ENCODE measurements at regions not wholly inside any gene's neighbourhood (a gene's known extent, or its start where the extent isn't known, plus 50 kb on each side); places are given as distances from the start of the nearest gene placed in this dataset.
"Not testable (repeated sequence)": the region's sequence is repeated elsewhere in the genome, so short reads cannot be mapped to it uniquely, and the experiment has no call there.

DNA sequence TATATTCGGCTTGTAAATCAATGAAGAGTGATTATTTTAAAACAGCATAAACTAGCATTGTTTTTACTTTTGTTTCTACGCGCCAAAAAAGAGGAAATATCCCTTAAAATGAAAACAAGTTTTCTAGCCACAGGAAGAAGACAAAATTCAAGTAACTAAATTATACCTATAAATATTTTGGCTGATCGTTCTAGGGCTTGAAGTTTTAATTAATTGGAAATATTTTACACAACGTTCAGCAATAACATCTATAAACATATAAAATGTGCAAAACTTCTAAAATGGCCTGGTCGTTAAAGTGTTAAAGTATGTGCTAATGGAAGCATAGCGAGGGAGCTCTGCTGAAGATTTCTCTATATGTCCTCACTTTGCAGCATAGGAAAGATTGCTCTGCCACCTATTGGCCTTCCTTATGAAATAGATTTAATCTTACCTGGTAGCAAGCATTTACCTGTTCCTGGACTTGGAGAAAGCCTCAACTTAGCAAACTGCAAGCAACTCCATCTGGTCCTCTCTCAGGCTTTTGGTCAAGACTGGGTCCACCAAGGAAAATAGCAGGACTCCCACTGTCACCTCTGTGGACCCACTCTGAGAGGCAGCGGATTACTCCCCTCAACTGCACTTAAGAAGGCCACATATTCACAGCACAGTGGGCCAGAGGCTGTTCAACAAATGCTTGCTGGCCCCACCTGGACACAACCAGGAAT is 351.3 kb upstream of the RUNX1 start:
- DNase-seq (ENCODE audit: missing footprints), result no peak
- peak; percentile 65 for ATAC-seq
- intact Hi-C loops (cut with DNase I), result loop anchor here (1.0 to 5.0 kb wide), 2 partner anchors 349 to 653 kb away; no protein-coding TSS in a partner anchor

DNA sequence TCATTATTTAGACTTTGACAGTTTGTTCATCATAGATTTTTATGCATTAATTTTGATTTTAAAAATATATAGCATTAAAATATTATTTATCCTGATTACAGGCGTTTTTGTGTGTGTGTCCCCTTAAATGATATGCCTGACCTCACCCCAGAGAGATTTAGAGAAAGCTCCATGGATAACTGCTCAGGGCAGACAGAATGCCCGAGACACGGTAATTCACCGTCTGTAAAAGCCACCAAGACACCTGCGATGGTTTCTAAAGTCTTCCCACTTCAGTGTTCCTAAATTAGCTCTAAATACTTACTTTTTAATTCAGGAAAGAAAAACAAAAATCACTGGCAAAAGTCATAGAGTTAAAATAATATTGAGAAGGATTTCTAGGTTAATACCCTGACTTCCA is 350.6 kb upstream of the RUNX1 start:
- DNase-seq (ENCODE audit: missing footprints) (no peak), ATAC-seq (no peak)
- intact Hi-C loops (cut with DNase I), result loop anchor here (1.0 to 10.0 kb wide), 3 partner anchors 348 to 652 kb away; no protein-coding TSS in a partner anchor

DNA sequence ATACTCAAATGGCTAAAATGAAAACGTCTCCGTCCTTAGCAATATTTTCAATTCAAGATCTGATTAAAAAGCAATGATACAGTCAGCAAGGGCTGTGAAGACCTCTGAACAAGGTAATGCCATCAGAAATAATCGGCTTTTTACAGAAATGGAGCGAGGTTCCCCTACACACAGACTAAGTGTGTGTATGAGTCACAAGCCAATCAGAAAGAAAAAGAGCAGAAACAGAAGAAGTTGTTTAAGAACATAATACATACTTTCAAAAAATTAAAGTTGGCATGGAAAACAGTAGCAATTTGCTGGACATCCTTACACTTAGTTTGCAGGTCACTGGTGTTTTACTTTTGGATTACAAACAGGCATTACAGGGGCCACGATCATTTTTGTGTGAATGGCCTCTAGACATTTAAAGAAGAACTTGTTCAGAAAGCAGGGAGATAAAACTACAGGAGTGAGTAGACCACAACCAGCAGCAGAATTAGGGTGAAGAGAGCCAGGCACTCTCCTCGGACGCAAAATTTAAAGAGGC is 350.0 kb upstream of the RUNX1 start:
- ATAC-seq (no peak), DNase-seq (ENCODE audit: missing footprints) (no peak)
- intact Hi-C loops (cut with DNase I), result loop anchor here (10.0 kb wide), 1 partner anchor 514 kb away; no protein-coding TSS in a partner anchor

GRCh38 chr21:35398346-35398982 is 349.4 kb upstream of the RUNX1 start:
- intact Hi-C loops (cut with DNase I), result loop anchor here (10.0 kb wide), 1 partner anchor 514 kb away; no protein-coding TSS in a partner anchor
- no peak for DNase-seq (ENCODE audit: missing footprints)
- no peak for ATAC-seq

- intact Hi-C loops (cut with DNase I), result loop anchor here (10.0 kb wide), 1 partner anchor 513 kb away; no protein-coding TSS in a partner anchor
- DNase-seq (ENCODE audit: missing footprints) (no peak), ATAC-seq (no peak)
Observed at GRCh38 chr21:35397781-35398180, 348.7 kb upstream of the RUNX1 start.

DNA sequence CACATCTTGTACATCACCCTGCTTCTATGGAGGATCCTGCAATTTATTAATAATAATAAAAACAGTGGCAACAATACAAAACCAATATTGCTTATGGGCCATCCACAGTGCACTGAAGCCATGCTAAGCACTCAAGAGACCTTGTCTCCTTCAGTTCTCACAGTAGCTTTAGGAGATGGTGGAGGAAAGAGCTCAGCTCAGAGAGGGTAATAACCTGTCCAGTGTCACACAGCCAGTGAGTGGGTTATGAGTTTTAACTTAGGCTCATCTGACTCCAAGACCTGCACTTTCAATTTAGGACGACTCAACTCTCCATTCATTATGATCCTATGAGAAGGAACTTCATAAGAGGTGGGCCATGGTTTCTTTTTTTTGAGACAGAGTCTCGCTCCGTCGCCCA is 347.6 kb upstream of the RUNX1 start:
- intact Hi-C loops (cut with DNase I), result loop anchor here (10.0 kb wide), 1 partner anchor 512 kb away; no protein-coding TSS in a partner anchor
- DNase-seq (ENCODE audit: missing footprints), result no peak
- ATAC-seq, result no peak

DNA sequence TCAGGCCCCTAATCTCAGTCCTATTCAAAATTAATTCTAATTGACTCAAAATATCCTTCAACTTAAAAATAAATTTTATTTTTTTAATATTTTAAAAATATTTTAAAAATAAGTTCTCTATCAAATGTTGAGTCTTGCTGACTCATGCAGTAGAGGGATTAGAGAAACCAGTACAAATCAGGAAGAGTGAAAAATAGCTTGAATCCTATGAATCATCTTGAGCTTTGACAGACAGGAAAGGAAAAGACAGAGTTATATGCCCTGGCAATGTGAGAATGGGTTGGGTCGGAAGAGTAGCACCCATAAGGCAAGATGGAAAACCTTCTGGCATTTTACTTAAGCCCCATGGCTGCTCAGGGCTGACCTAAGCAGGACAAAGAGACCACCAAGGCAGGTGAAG is 346.6 kb upstream of the RUNX1 start:
- DNase-seq (ENCODE audit: missing footprints) (no peak), ATAC-seq (no peak)
- intact Hi-C loops (cut with DNase I), result loop anchor here (10.0 kb wide), 1 partner anchor 511 kb away; no protein-coding TSS in a partner anchor

DNA sequence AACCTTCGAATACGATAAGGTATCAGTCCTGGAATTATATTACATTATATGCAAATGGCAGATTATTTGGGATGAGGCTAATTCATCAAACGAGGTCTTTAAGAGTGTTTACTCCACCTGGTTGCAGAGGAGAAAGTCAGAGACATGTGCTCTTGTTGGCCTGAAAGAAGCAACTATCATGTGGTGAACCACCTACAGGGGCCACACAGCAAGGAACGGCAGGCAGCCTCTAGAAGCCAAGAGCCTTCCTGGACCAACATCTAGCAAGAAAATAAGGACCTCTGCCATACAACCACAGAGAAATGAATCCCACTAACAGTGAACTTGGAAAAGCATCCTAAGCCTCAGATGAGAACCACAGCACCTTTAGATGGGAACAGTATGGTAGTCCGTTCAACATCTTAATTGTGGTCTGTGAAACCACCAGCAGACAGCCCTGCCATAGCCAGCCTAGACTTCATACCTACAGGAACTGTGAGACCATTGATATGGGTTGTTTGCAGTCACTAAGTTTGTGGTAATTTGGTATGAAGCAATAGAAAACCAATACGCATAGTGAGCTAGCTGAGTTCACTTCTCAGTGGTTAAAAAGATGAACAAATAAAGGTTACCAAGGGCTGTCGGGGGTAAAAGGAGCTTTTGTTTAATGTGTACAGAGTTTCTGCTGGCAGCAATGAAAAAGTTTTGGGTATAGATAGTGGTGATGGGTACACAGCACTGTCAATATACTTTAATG is 345.7 kb upstream of the RUNX1 start:
- intact Hi-C loops (cut with DNase I), result loop anchor here (10.0 kb wide), 1 partner anchor 510 kb away; no protein-coding TSS in a partner anchor
- DNase-seq (ENCODE audit: missing footprints) (no peak), ATAC-seq (no peak)

- intact Hi-C loops (cut with DNase I), result loop anchor here (10.0 kb wide), 1 partner anchor 509 kb away; no protein-coding TSS in a partner anchor
- no peak for ATAC-seq
- DNase-seq (ENCODE audit: missing footprints), result no peak
Observed at GRCh38 chr21:35394049-35394448, 344.9 kb upstream of the RUNX1 start.

- DNase-seq (ENCODE audit: missing footprints) (no peak), ATAC-seq (no peak)
- intact Hi-C loops (cut with DNase I), result loop anchor here (10.0 kb wide), 1 partner anchor 505 kb away; no protein-coding TSS in a partner anchor
Observed at GRCh38 chr21:35390013-35390776, 341.1 kb upstream of the RUNX1 start.

DNA sequence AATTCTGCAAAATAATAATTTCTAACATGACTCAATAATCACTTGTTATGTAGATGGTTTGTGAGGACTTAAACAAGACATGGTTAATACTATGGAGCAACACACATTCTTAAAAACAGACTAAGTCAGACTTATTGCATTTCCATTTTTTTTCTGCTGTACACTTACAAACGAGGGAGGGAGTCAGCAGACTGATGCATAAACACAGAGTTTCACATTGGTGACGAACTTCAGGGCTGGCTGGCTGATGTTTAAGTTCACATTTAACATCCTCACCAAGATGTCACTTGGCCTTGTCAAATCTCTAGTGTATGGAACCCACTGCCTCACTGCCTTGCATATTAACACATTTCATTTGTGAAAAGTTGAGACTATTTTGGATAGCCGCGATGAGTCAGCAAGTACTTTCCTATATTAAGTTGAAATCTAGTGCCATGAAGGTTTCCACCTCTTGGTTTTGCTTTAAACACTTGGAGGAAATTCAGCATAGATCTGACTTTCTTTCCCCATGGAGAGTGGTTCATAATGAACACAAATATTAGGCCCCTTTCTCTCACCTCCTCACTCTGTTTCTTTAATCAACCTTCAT is 337.5 kb upstream of the RUNX1 start:
- ATAC-seq (no peak), DNase-seq (ENCODE audit: missing footprints) (no peak)
- intact Hi-C loops (cut with DNase I), result no loop called here

DNA sequence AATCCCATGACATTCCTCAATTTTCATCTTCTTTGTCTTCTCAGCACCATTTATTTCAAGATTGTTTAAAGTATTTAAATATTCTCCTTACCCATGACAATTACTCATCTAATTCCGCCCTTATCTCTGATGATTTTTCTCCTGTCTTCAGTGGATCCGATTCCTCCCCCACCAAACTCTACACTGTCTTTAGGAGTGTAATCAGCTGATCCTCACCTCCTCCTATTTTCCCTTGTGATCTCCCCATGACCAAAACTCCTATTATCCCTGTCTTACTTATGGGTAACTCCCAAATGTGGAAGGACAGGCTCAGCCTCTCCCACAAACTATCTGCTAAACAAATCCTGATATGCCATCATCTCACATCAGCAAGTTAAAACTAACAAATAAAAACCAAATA is 335.3 kb upstream of the RUNX1 start:
- intact Hi-C loops (cut with DNase I), result no loop called here
- no peak for ATAC-seq
- no peak for DNase-seq (ENCODE audit: missing footprints)

- intact Hi-C loops (cut with DNase I), result no loop called here
- DNase-seq (ENCODE audit: missing footprints) (no peak), ATAC-seq (no peak)
Observed at GRCh38 chr21:35382696-35383095, 333.6 kb upstream of the RUNX1 start.

- intact Hi-C loops (cut with DNase I), result no loop called here
- no peak for DNase-seq (ENCODE audit: missing footprints)
- ATAC-seq, result no peak
Observed at GRCh38 chr21:35381743-35382310, 332.7 kb upstream of the RUNX1 start.

GRCh38 chr21:35380304-35380703 is 331.2 kb upstream of the RUNX1 start:
- intact Hi-C loops (cut with DNase I); DNase-seq (ENCODE audit: missing footprints); ATAC-seq: not testable (repeated sequence)

GRCh38 chr21:35378881-35379280 is 329.8 kb upstream of the RUNX1 start:
- no peak for ATAC-seq
- DNase-seq (ENCODE audit: missing footprints), result no peak
- intact Hi-C loops (cut with DNase I), result no loop called here

GRCh38 chr21:35377505-35378090 is 328.5 kb upstream of the RUNX1 start:
- intact Hi-C loops (cut with DNase I), result no loop called here
- ATAC-seq (no peak), DNase-seq (ENCODE audit: missing footprints) (no peak)

Data from Right ventricle myocardium inferior (tissue), 1 donor.